ENCODE measurements at regions not wholly inside any gene's neighbourhood (a gene's known extent, or its start where the extent isn't known, plus 50 kb on each side); places are given as distances from the start of the nearest gene placed in this dataset.
A peak's percentile ranks its signal among the peaks of the same experiment; 100 is the strongest.

GRCh38 chr12:60393093-60393492, 797.3 kb downstream of the SLC16A7 start:
- no peaks in the 10 kb centered on the region for H3K4me1 ChIP-seq (ENCODE audit: control insufficient read depth, extremely low read depth, insufficient read depth, low read length)
- no peak for TF ChIP-seq EZH2 (IDR thresholded peaks at IDR 0.05; ENCODE audit: low read length, missing control alignments)
- TF ChIP-seq, protein P1, sequence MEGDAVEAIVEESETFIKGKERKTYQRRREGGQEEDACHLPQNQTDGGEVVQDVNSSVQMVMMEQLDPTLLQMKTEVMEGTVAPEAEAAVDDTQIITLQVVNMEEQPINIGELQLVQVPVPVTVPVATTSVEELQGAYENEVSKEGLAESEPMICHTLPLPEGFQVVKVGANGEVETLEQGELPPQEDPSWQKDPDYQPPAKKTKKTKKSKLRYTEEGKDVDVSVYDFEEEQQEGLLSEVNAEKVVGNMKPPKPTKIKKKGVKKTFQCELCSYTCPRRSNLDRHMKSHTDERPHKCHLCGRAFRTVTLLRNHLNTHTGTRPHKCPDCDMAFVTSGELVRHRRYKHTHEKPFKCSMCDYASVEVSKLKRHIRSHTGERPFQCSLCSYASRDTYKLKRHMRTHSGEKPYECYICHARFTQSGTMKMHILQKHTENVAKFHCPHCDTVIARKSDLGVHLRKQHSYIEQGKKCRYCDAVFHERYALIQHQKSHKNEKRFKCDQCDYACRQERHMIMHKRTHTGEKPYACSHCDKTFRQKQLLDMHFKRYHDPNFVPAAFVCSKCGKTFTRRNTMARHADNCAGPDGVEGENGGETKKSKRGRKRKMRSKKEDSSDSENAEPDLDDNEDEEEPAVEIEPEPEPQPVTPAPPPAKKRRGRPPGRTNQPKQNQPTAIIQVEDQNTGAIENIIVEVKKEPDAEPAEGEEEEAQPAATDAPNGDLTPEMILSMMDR (conservative IDR thresholded peaks at IDR 0.05 in 1 of 2, IDR thresholded peaks at IDR 0.05 in 1 of 2; ENCODE audit: low read depth in 1 of 2, low read length in 2 of 2): no peak
- no peaks in the 10 kb centered on the region for H3K9me3 ChIP-seq (ENCODE audit: control insufficient read depth, insufficient read depth, low read depth, low read length)
- no peak overlapping the region for H3K27ac ChIP-seq (ENCODE audit: insufficient read depth, low read length)
- no peak overlapping the region for H2AFZ ChIP-seq (ENCODE audit: low read length)
- H4K20me1 ChIP-seq (ENCODE audit: control insufficient read depth, extremely low read depth, insufficient read depth, low read length): no peaks in the 10 kb centered on the region
- no peaks in the 10 kb centered on the region for H3K27me3 ChIP-seq (ENCODE audit: control insufficient read depth, insufficient read depth, low read length)
- H3K79me2 ChIP-seq (ENCODE audit: control insufficient read depth, insufficient read depth, low read length): no peaks in the 10 kb centered on the region
- no peaks in the 10 kb centered on the region for H3K36me3 ChIP-seq (ENCODE audit: control insufficient read depth, insufficient read depth, low read length)
- no peak overlapping the region for H3K4me3 ChIP-seq (replicated peaks in 1 of 4; ENCODE audit: control extremely low read depth in 1 of 4, insufficient read depth in 1 of 4, low read depth in 3 of 4, low read length in 4 of 4)
- no peak for DNase-seq (ENCODE audit: low read depth in 2 of 2)
- H3K9ac ChIP-seq (ENCODE audit: insufficient read depth, low read length): no peak overlapping the region
- H3K4me2 ChIP-seq (ENCODE audit: extremely low read depth, insufficient read depth, low read length): no peak overlapping the region

GRCh38 chr12:60394665-60395064, 798.8 kb downstream of the SLC16A7 start:
- no peak overlapping the region for H3K27ac ChIP-seq (ENCODE audit: insufficient read depth, low read length)
- no peaks in the 10 kb centered on the region for H3K36me3 ChIP-seq (ENCODE audit: control insufficient read depth, insufficient read depth, low read length)
- TF ChIP-seq, protein P1 (conservative IDR thresholded peaks at IDR 0.05 in 1 of 2, IDR thresholded peaks at IDR 0.05 in 1 of 2; ENCODE audit: low read depth in 1 of 2, low read length in 2 of 2): no peak
- TF ChIP-seq EZH2 (IDR thresholded peaks at IDR 0.05; ENCODE audit: low read length, missing control alignments): no peak
- H4K20me1 ChIP-seq (ENCODE audit: control insufficient read depth, extremely low read depth, insufficient read depth, low read length): no peaks in the 10 kb centered on the region
- no peak overlapping the region for H3K4me3 ChIP-seq (replicated peaks in 1 of 4; ENCODE audit: control extremely low read depth in 1 of 4, insufficient read depth in 1 of 4, low read depth in 3 of 4, low read length in 4 of 4)
- DNase-seq (ENCODE audit: low read depth in 2 of 2): peak; percentile 73 to 86
- H3K9ac ChIP-seq (ENCODE audit: insufficient read depth, low read length): no peak overlapping the region
- no peak overlapping the region for H2AFZ ChIP-seq (ENCODE audit: low read length)
- no peaks in the 10 kb centered on the region for H3K79me2 ChIP-seq (ENCODE audit: control insufficient read depth, insufficient read depth, low read length)
- no peaks in the 10 kb centered on the region for H3K27me3 ChIP-seq (ENCODE audit: control insufficient read depth, insufficient read depth, low read length)
- no peak overlapping the region for H3K4me2 ChIP-seq (ENCODE audit: extremely low read depth, insufficient read depth, low read length)
- no peaks in the 10 kb centered on the region for H3K9me3 ChIP-seq (ENCODE audit: control insufficient read depth, insufficient read depth, low read depth, low read length)
- H3K4me1 ChIP-seq (ENCODE audit: control insufficient read depth, extremely low read depth, insufficient read depth, low read length): no peaks in the 10 kb centered on the region

- H4K20me1 ChIP-seq (ENCODE audit: control insufficient read depth, extremely low read depth, insufficient read depth, low read length): no peaks in the 10 kb centered on the region
- H3K9ac ChIP-seq (ENCODE audit: insufficient read depth, low read length): no peak overlapping the region
- H3K4me2 ChIP-seq (ENCODE audit: extremely low read depth, insufficient read depth, low read length): no peak overlapping the region
- H3K79me2 ChIP-seq (ENCODE audit: control insufficient read depth, insufficient read depth, low read length): no peaks in the 10 kb centered on the region
- no peaks in the 10 kb centered on the region for H3K36me3 ChIP-seq (ENCODE audit: control insufficient read depth, insufficient read depth, low read length)
- H3K27ac ChIP-seq (ENCODE audit: insufficient read depth, low read length): no peak overlapping the region
- H3K27me3 ChIP-seq (ENCODE audit: control insufficient read depth, insufficient read depth, low read length): no peaks in the 10 kb centered on the region
- H3K4me3 ChIP-seq (replicated peaks in 1 of 4; ENCODE audit: control extremely low read depth in 1 of 4, insufficient read depth in 1 of 4, low read depth in 3 of 4, low read length in 4 of 4): no peak overlapping the region
- no peak for TF ChIP-seq EZH2 (IDR thresholded peaks at IDR 0.05; ENCODE audit: low read length, missing control alignments)
- TF ChIP-seq, protein P1 (conservative IDR thresholded peaks at IDR 0.05 in 1 of 2, IDR thresholded peaks at IDR 0.05 in 1 of 2; ENCODE audit: low read depth in 1 of 2, low read length in 2 of 2): no peak
- no peaks in the 10 kb centered on the region for H3K4me1 ChIP-seq (ENCODE audit: control insufficient read depth, extremely low read depth, insufficient read depth, low read length)
- no peaks in the 10 kb centered on the region for H3K9me3 ChIP-seq (ENCODE audit: control insufficient read depth, insufficient read depth, low read depth, low read length)
- DNase-seq (ENCODE audit: low read depth in 2 of 2): no peak
- H2AFZ ChIP-seq (ENCODE audit: low read length): no peak overlapping the region
Observed at GRCh38 chr12:60398547-60398946, 802.7 kb downstream of the SLC16A7 start.

All from fibroblast of lung (primary cell).